Body of pancreas (tissue), 4 donors: ENCODE measurements at regions not wholly inside any gene's neighbourhood (a gene's known extent, or its start where the extent isn't known, plus 50 kb on each side); places are given as distances from the start of the nearest gene placed in this dataset.

Experiments
- ATAC-seq: fragments of 150-250 bp; one replicate; pipeline ENCODE4 v1.9.1; 2016
- DNase-seq, 4 donors: peaks; one replicate each; pipeline ENCODE4 v3.0.0-alpha.2; 2019
- H3K27ac ChIP-seq, 4 donors: fragments of 200-600 bp; sonication (generic); 1 replicate in 3 of 4; 2 replicates in 1 of 4; pipeline versions ENCODE4 v1.5.1 to v1.6.1; 2016 to 2019; ENCODE audit warnings: mild to moderate bottlenecking in 1 of 4, mixed read lengths in 1 of 4, moderate library complexity in 1 of 4
- H3K27me3 ChIP-seq, 2 donors: fragments of 200-600 bp; sonication (generic); one replicate each; pipeline ENCODE4 v1.6.0; 2016; ENCODE audit warnings: mild to moderate bottlenecking in 1 of 2
- H3K36me3 ChIP-seq, 2 donors: fragments of 200-600 bp; sonication (generic); replicated peaks in 1 of 2; 2 replicates each; pipeline ENCODE4 v1.5.1; 2016; ENCODE audit warnings: low read depth in 2 of 2; ENCODE audit not compliant: insufficient read depth in 1 of 2
- H3K4me1 ChIP-seq: fragments of 200-600 bp; sonication (generic); one replicate; pipeline ENCODE4 v1.6.0; 2016
- H3K4me3 ChIP-seq, 2 donors: fragments of 200-600 bp; sonication (generic); 1 replicate in 1 of 2; 2 replicates in 1 of 2; pipeline ENCODE4 v1.5.1; 2016 to 2019
- H3K9me3 ChIP-seq, 3 donors: fragments of 200-600 bp; sonication (generic); 1 replicate in 2 of 3; 2 replicates in 1 of 3; pipeline ENCODE4 v1.5.1; 2016
- POLR2A ChIP-seq, 3 donors: fragments of 450-650 bp; IDR thresholded peaks; one replicate each; pipeline ENCODE4 v1.6.1; 2016; ENCODE audit warnings: antibody characterized with exemption in 3 of 3, mild to moderate bottlenecking in 2 of 3
- WGBS, 2 donors: methylation state at CpG; one replicate each; pipeline ENCODE4 v1.1.5; 2017; 5-methylcytosine and 5-hydroxymethylcytosine counted together
- intact Hi-C: fragments of 100-400 bp; cut with DNase I; formaldehyde crosslinking; loops from one replicate; pipeline ENCODE4 v1.15.1; 2023
- TF ChIP-seq, protein P1 (sequence below), 7 experiments: fragments of 450-650 bp in 4 of 7; fragments of 200-600 bp in 3 of 7; sonication (generic) in 3 of 7; IDR thresholded peaks; one replicate each; pipeline ENCODE4 v1.5.1; 2016 to 2019; ENCODE audit warnings: antibody characterized with exemption in 7 of 7

DNA sequence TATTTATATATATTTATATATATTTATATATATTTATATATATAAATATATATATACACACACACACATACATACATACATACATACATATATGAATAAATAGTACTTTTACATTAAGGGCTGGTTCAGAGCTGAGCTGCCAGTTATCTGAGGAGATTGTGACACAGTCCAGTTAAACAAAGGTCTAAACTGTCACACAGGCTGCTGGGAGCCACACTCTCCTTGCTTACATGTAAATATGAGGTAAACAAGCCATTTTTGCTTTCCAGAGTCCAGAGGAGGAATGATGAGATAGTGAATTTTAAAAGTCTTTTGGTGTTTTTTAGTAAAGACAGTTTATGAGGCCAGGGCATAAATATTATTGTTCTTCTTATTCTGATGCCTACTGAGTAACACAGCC is 377.5 kb upstream of the PIK3C3 start:
- Histone ChIP-seq H3K27me3 (no peaks in the 10 kb centered on the region), H3K4me1 (no peaks in the 10 kb centered on the region), H3K27ac (no peak overlapping the region), H3K4me3 (no peak overlapping the region), H3K36me3 (no peaks in the 10 kb centered on the region), H3K9me3 (no peaks in the 10 kb centered on the region)
- ATAC-seq (no peak), DNase-seq (no peak)
- intact Hi-C loops = no loop called here
- TF ChIP-seq POLR2A (IDR thresholded peaks at IDR 0.05) = no peak
- TF ChIP-seq, protein P1, sequence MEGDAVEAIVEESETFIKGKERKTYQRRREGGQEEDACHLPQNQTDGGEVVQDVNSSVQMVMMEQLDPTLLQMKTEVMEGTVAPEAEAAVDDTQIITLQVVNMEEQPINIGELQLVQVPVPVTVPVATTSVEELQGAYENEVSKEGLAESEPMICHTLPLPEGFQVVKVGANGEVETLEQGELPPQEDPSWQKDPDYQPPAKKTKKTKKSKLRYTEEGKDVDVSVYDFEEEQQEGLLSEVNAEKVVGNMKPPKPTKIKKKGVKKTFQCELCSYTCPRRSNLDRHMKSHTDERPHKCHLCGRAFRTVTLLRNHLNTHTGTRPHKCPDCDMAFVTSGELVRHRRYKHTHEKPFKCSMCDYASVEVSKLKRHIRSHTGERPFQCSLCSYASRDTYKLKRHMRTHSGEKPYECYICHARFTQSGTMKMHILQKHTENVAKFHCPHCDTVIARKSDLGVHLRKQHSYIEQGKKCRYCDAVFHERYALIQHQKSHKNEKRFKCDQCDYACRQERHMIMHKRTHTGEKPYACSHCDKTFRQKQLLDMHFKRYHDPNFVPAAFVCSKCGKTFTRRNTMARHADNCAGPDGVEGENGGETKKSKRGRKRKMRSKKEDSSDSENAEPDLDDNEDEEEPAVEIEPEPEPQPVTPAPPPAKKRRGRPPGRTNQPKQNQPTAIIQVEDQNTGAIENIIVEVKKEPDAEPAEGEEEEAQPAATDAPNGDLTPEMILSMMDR (IDR thresholded peaks at IDR 0.05) = no peak

DNA sequence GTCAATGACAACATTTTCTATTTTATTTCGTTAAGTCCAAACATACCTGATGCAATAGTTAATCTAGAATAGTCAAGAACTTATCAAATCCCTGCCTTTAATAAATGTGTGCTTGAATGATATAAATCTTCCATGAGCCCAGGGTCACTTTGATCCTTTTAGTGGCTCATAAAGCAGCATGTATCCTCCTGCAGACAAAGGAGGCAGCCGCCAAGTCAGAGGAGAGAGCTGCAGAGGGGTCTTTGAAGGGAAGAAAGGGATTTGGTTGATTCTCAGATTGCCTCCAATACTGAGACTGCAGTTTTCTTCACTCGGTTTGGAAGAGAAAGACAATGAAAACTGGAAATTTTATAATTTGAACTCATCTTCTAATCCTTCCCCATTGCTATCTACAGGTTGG is 378.4 kb upstream of the PIK3C3 start:
- intact Hi-C loops = no loop called here
- Histone ChIP-seq H3K9me3 (no peaks in the 10 kb centered on the region), H3K36me3 (no peaks in the 10 kb centered on the region), H3K4me3 (no peak overlapping the region), H3K27ac (no peak overlapping the region), H3K4me1 (no peaks in the 10 kb centered on the region), H3K27me3 (no peaks in the 10 kb centered on the region)
- TF ChIP-seq POLR2A (IDR thresholded peaks at IDR 0.05) = no peak
- TF ChIP-seq, protein P1 (IDR thresholded peaks at IDR 0.05) = no peak
- 51 to 60% methylated on average over 3 of the region's 3 CpGs for WGBS, 2 donors
- ATAC-seq (no peak), DNase-seq (no peak)

DNA sequence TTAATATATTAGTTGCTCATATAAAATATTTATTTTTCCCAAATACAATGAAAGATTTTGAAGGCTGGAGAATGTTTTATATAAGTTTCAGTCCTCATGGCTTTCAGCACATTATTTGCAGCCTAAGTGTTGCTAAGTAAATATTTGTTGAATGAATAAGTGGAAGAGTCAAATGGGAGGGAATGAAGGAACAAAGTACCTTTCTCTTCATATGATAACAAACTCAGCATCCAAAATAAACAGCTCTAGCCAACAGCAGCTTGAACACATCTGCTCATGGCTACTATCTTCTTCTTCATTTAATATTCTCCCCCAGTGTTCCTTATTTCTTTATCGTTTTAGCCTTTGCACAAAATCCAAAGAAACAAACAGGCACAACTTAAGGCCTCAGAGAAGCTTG is 385.2 kb upstream of the PIK3C3 start:
- H3K36me3 ChIP-seq = no peaks in the 10 kb centered on the region
- no peak overlapping the region for H3K27ac ChIP-seq
- no peak for DNase-seq

DNA sequence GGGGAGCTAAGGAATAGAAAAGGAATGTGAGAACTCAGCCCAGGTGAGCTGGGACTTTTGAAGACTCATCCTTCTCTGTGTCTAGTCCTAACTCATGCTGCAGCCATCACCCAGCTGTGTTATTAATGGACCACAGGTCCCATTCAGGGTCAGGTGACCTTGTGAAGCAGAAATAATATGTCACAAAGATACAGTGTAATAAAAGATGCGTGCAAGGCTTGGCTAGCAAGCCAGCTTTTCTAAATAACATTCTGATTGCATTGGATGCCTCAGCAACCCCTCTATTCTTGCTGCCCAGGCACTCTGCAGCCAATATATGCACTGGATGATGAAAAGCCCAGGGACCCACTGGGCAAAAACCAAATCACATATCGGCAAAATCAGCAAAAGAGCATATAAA is 393.1 kb upstream of the PIK3C3 start:
- H3K4me3 ChIP-seq = no peak overlapping the region
- no peaks in the 10 kb centered on the region for H3K4me1 ChIP-seq
- intact Hi-C loops = no loop called here
- H3K27ac ChIP-seq = no peak overlapping the region
- 60 to 63% methylated on average over 2 of the region's 2 CpGs for WGBS, 2 donors
- no peaks in the 10 kb centered on the region for H3K36me3 ChIP-seq
- TF ChIP-seq, protein P1 (IDR thresholded peaks at IDR 0.05) = no peak
- no peak for TF ChIP-seq POLR2A (IDR thresholded peaks at IDR 0.05)
- H3K27me3 ChIP-seq = no peaks in the 10 kb centered on the region
- no peak for DNase-seq
- ATAC-seq = no peak
- no peaks in the 10 kb centered on the region for H3K9me3 ChIP-seq

More for the DNA sequence above, 385.2 kb upstream of the PIK3C3 start:
- Histone ChIP-seq H3K27me3 (no peaks in the 10 kb centered on the region), H3K4me3 (no peak overlapping the region), H3K9me3 (no peaks in the 10 kb centered on the region), H3K4me1 (no peaks in the 10 kb centered on the region)
- intact Hi-C loops = no loop called here
- ATAC-seq = no peak
- TF ChIP-seq, protein P1 (IDR thresholded peaks at IDR 0.05) = no peak
- no peak for TF ChIP-seq POLR2A (IDR thresholded peaks at IDR 0.05)
- 32 to 42% methylated on average over 1 of the region's 1 CpG for WGBS, 2 donors

DNA sequence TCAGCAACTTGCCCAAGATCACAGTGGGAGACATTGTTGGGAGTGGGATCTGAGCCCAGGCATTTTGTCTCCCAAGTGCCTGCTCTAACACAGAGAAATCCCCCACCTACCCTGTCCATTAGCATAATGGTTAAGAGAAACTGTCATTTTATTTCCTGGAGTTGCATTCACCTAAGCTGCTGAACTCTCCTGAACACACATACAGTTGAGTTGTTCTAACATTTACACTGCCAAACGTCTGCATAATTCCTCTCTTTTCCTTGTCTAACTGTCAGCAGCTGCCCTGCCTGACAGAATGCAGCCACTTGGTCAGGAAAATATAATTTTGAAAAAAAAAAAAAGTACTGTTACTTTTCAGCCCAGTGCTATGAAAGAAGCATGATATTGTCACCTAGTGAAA is 396.3 kb upstream of the PIK3C3 start:
- H3K36me3 ChIP-seq = no peaks in the 10 kb centered on the region
- TF ChIP-seq, protein P1 (IDR thresholded peaks at IDR 0.05) = no peak
- TF ChIP-seq POLR2A (IDR thresholded peaks at IDR 0.05) = no peak
- 0 to 22% methylated on average over 1 of the region's 1 CpG for WGBS, 2 donors
- H3K4me3 ChIP-seq = no peak overlapping the region
- no peaks in the 10 kb centered on the region for H3K9me3 ChIP-seq
- no peak for ATAC-seq
- H3K27me3 ChIP-seq = no peaks in the 10 kb centered on the region
- no peak for DNase-seq
- intact Hi-C loops = no loop called here
- no peak overlapping the region for H3K27ac ChIP-seq
- H3K4me1 ChIP-seq = no peaks in the 10 kb centered on the region
